Neural progenitor cell (in vitro differentiated cells): ENCODE measurements at regions not wholly inside any gene's neighbourhood (a gene's known extent, or its start where the extent isn't known, plus 50 kb on each side); places are given as distances from the start of the nearest gene placed in this dataset.

ENCODE experiments used
- CTCF ChIP-seq: fragments of 200-600 bp; sonication (generic); IDR thresholded peaks from 2 replicates; pipeline ENCODE4 v1.5.1; 2017; ENCODE audit warnings: antibody characterized with exemption, mild to moderate bottlenecking
- EZH2 ChIP-seq: fragments of 200-600 bp; sonication (generic); IDR thresholded peaks from 2 replicates; pipeline ENCODE4 v1.6.1; 2017; ENCODE audit warnings: antibody characterized with exemption, mild to moderate bottlenecking, moderate library complexity
- EZH2phosphoT487 ChIP-seq: fragments of 200-600 bp; sonication (generic); IDR thresholded peaks from 2 replicates; pipeline ENCODE4 v1.6.1; 2017; ENCODE audit warnings: antibody characterized with exemption

- no peak for TF ChIP-seq CTCF
- TF ChIP-seq EZH2 = no peak
- TF ChIP-seq EZH2phosphoT487 = no peak
Measured at GRCh38 chr11:32032052-32032451, 58.8 kb upstream of the RCN1 start.
